ENCODE measurements at regions not wholly inside any gene's neighbourhood (a gene's known extent, or its start where the extent isn't known, plus 50 kb on each side); places are given as distances from the start of the nearest gene placed in this dataset.

GRCh38 chr18:5744659-5745058 lies 150.7 kb downstream of the TMEM200C start:
- no peaks in the 10 kb centered on the region for H3K9me3 Mint-ChIP-seq
- H3K27ac ChIP-seq (ENCODE audit: low read depth, low read length): no peak overlapping the region
- no peak for TF ChIP-seq CTCF (conservative IDR thresholded peaks at IDR 0.05)
- no peaks in the 10 kb centered on the region for H3K27me3 ChIP-seq (ENCODE audit: control insufficient read depth, insufficient read depth, low read length, poor library complexity, severe bottlenecking)
- H3K9ac ChIP-seq (ENCODE audit: extremely low read depth, low read length, poor library complexity, severe bottlenecking): no peak overlapping the region
- no peaks in the 10 kb centered on the region for H3K9me3 ChIP-seq (ENCODE audit: control insufficient read depth, low read length)
- no peaks in the 10 kb centered on the region for H3K36me3 Mint-ChIP-seq (ENCODE audit: low read depth)
- no peaks in the 10 kb centered on the region for H3K27me3 Mint-ChIP-seq (ENCODE audit: insufficient read depth)
- H3K36me3 ChIP-seq (ENCODE audit: control insufficient read depth, insufficient read depth, low read length): no peaks in the 10 kb centered on the region
- 78 to 95% methylated on average over 3 of the region's 3 CpGs for WGBS, 2 experiments (ENCODE audit: insufficient coverage in 1 of 2, insufficient read length in 1 of 2)
- no peak overlapping the region for H3K27ac Mint-ChIP-seq
- H3K4me1 ChIP-seq (ENCODE audit: control insufficient read depth, insufficient read depth, low read length): no peaks in the 10 kb centered on the region
- H3K4me1 Mint-ChIP-seq: peaks cover 14% of the 10 kb centered on the region
- H3K4me3 Mint-ChIP-seq: no peak overlapping the region
- no peak overlapping the region for H3K4me3 ChIP-seq (ENCODE audit: low read length)
- DNase-seq: no peak

DNA sequence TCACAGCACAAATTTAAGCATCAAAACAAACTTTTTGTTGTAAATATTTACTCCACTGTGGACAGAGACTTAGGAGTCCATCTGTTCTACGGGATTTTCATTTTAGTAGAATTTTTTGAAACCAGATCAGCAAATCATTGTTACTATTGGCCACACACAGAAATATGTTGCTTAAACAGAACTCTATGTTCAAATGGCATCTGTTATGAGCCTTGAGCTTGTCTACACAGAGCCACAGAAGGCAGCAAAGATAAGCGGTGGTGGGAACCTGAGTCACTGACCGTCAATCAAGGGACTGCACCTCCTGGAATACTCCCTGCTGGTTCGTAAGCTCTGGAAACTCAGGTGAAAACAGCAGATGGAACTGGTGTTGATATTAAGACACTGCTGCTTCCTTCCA lies 156.8 kb downstream of the TMEM200C start:
- Histone ChIP-seq H3K27ac (ENCODE audit: low read depth, low read length) (no peak overlapping the region), H3K4me3 (ENCODE audit: low read length) (no peak overlapping the region), H3K4me1 (ENCODE audit: control insufficient read depth, insufficient read depth, low read length) (no peaks in the 10 kb centered on the region), H3K9me3 (ENCODE audit: control insufficient read depth, low read length) (no peaks in the 10 kb centered on the region), H3K9ac (ENCODE audit: extremely low read depth, low read length, poor library complexity, severe bottlenecking) (no peak overlapping the region), H3K36me3 (ENCODE audit: control insufficient read depth, insufficient read depth, low read length) (no peaks in the 10 kb centered on the region), H3K27me3 (ENCODE audit: control insufficient read depth, insufficient read depth, low read length, poor library complexity, severe bottlenecking) (peaks cover 6% of the 10 kb centered on the region)
- peaks cover 8% of the 10 kb centered on the region for H3K27me3 Mint-ChIP-seq (ENCODE audit: insufficient read depth)
- H3K27ac Mint-ChIP-seq: no peak overlapping the region
- H3K4me3 Mint-ChIP-seq: no peak overlapping the region
- TF ChIP-seq CTCF (conservative IDR thresholded peaks at IDR 0.05): no peak
- no peak for DNase-seq
- no peaks in the 10 kb centered on the region for H3K9me3 Mint-ChIP-seq
- H3K36me3 Mint-ChIP-seq (ENCODE audit: low read depth): no peaks in the 10 kb centered on the region
- 79 to 88% methylated on average over 3 to 4 of the region's 4 CpGs for WGBS, 2 experiments (ENCODE audit: insufficient coverage in 1 of 2, insufficient read length in 1 of 2)
- H3K4me1 Mint-ChIP-seq: peaks cover 12% of the 10 kb centered on the region

GRCh38 chr18:5732318-5732717 lies 163.0 kb downstream of the TMEM200C start:
- no peak overlapping the region for H3K4me3 ChIP-seq (ENCODE audit: low read length)
- Mint-ChIP-seq H3K27ac (no peak overlapping the region), H3K27me3 (ENCODE audit: insufficient read depth) (peaks cover 24% of the 10 kb centered on the region), H3K9me3 (no peaks in the 10 kb centered on the region), H3K4me1 (peaks cover 36% of the 10 kb centered on the region), H3K4me3 (no peak overlapping the region), H3K36me3 (ENCODE audit: low read depth) (no peaks in the 10 kb centered on the region)
- H3K9ac ChIP-seq (ENCODE audit: extremely low read depth, low read length, poor library complexity, severe bottlenecking): no peak overlapping the region
- WGBS, 2 experiments (ENCODE audit: insufficient coverage in 1 of 2, insufficient read length in 1 of 2): 94 to 96% methylated on average over 7 of the region's 7 CpGs
- no peak overlapping the region for H3K27ac ChIP-seq (ENCODE audit: low read depth, low read length)
- peaks cover 6% of the 10 kb centered on the region for H3K27me3 ChIP-seq (ENCODE audit: control insufficient read depth, insufficient read depth, low read length, poor library complexity, severe bottlenecking)
- H3K9me3 ChIP-seq (ENCODE audit: control insufficient read depth, low read length): no peaks in the 10 kb centered on the region
- no peaks in the 10 kb centered on the region for H3K36me3 ChIP-seq (ENCODE audit: control insufficient read depth, insufficient read depth, low read length)
- TF ChIP-seq CTCF (conservative IDR thresholded peaks at IDR 0.05): no peak
- H3K4me1 ChIP-seq (ENCODE audit: control insufficient read depth, insufficient read depth, low read length): peaks cover 3% of the 10 kb centered on the region
- DNase-seq: no peak
